ENCODE measurements at regions not wholly inside any gene's neighbourhood (a gene's known extent, or its start where the extent isn't known, plus 50 kb on each side); places are given as distances from the start of the nearest gene placed in this dataset.
"Not testable (repeated sequence)": the region's sequence is repeated elsewhere in the genome, so short reads cannot be mapped to it uniquely, and the experiment has no call there.

- no peak for DNase-seq
Measured at GRCh38 chr10:47145290-47145934, 154.6 kb upstream of the GDF10 start.

GRCh38 chr10:47146572-47146971 lies 153.4 kb upstream of the GDF10 start:
- DNase-seq = no peak

GRCh38 chr10:47147186-47147585 lies 152.8 kb upstream of the GDF10 start:
- DNase-seq = no peak

GRCh38 chr10:47150581-47150980 lies 149.4 kb upstream of the GDF10 start:
- no peak for DNase-seq

GRCh38 chr10:47151920-47152319 lies 148.1 kb upstream of the GDF10 start:
- DNase-seq = no peak

GRCh38 chr10:47152861-47153349 lies 147.1 kb upstream of the GDF10 start:
- no peak for DNase-seq

GRCh38 chr10:47154762-47155161 lies 145.2 kb upstream of the GDF10 start:
- no peak for DNase-seq

GRCh38 chr10:47156873-47157272 lies 143.1 kb upstream of the GDF10 start:
- no peak for DNase-seq

- DNase-seq = no peak
Measured at GRCh38 chr10:47158116-47159071, 141.6 kb upstream of the GDF10 start.

- no peak for DNase-seq
Measured at GRCh38 chr10:47159361-47160260, 140.4 kb upstream of the GDF10 start.

- no peak for DNase-seq
Measured at GRCh38 chr10:47160261-47160908, 139.6 kb upstream of the GDF10 start.

- DNase-seq = no peak
Measured at GRCh38 chr10:47160967-47161366, 139.0 kb upstream of the GDF10 start.

GRCh38 chr10:47161465-47161864 lies 138.5 kb upstream of the GDF10 start:
- no peak for DNase-seq

GRCh38 chr10:47164126-47164799 lies 135.7 kb upstream of the GDF10 start:
- peak; percentile 69 for DNase-seq

GRCh38 chr10:47164800-47165128 lies 135.2 kb upstream of the GDF10 start:
- DNase-seq = no peak

GRCh38 chr10:47165168-47165710 lies 134.8 kb upstream of the GDF10 start:
- DNase-seq = no peak

- DNase-seq = peak; percentile 33
Measured at GRCh38 chr10:47165711-47166404, 134.1 kb upstream of the GDF10 start.

GRCh38 chr10:47166405-47166777 lies 133.6 kb upstream of the GDF10 start:
- no peak for DNase-seq

GRCh38 chr10:47166808-47167581 lies 133.0 kb upstream of the GDF10 start:
- not testable (repeated sequence) for DNase-seq

- DNase-seq = no peak
Measured at GRCh38 chr10:47167591-47167990, 132.4 kb upstream of the GDF10 start.
